HCT116 (cell line): ENCODE measurements at regions not wholly inside any gene's neighbourhood (a gene's known extent, or its start where the extent isn't known, plus 50 kb on each side); places are given as distances from the start of the nearest gene placed in this dataset.
A peak's percentile ranks its signal among the peaks of the same experiment; 100 is the strongest.

ENCODE experiments used
- ATAC-seq: fragments of 200-7000 bp; cut with Tn5 transposase; 2 replicates; pipeline ENCODE4 v1.9.1; 2020; ENCODE audit warnings: mild to moderate bottlenecking, moderate library complexity
- BruUV-seq: library from RNA; stranded (reverse); fragments of 400-500 nt; replicated peaks from 2 replicates; lab custom pipeline; 2021; lab: Mats Ljungman, UMichigan
- CTCF ChIA-PET: fragments of 300-600 bp; sonication (Branson Sonifier 250); formaldehyde crosslinking; loops from one replicate; lab custom pipeline; 2021; ENCODE audit warnings: antibody characterized with exemption; lab: Charles Lee
- POLR2A ChIA-PET: fragments of 300-600, 350-600 bp; sonication (Branson Sonifier 250); formaldehyde crosslinking; loops from one replicate; lab custom pipeline; 2021; ENCODE audit warnings: antibody characterized with exemption; lab: Charles Lee
- RAD21 ChIA-PET, 2 experiments: fragments of 300-600 bp; sonication (Branson Sonifier 250); formaldehyde crosslinking; loops; one replicate each; lab custom pipeline; 2023; ENCODE audit warnings: low total read pairs in 2 of 2; ENCODE audit not compliant: uncharacterized antibody in 2 of 2, unreplicated experiment in 2 of 2, low non-redundant PET in 1 of 2; lab: Charles Lee
- DNase-seq: peaks from one replicate; pipeline ENCODE4 v3.0.0-alpha.2; 2010; ENCODE audit warnings: low read depth, low spot score
- H2AFZ ChIP-seq: fragments of 200-600 bp; shearing (Covaris generic), sonication (generic); 2 replicates; pipeline ENCODE4 v1.6.1; 2017; ENCODE audit warnings: low read depth, mixed run types, mixed read lengths, antibody characterized with exemption, low read length; ENCODE audit not compliant: poor library complexity, severe bottlenecking
- H3K27ac ChIP-seq: 2 replicates; pipeline ENCODE4 v1.5.1; 2012; ENCODE audit warnings: low read depth, low read length
- H3K27me3 ChIP-seq: fragments of 200-600 bp; sonication (generic); 2 replicates; pipeline ENCODE4 v1.6.1; 2016; ENCODE audit warnings: mixed run types, low read length, mixed read lengths; ENCODE audit not compliant: insufficient read depth
- H3K36me3 ChIP-seq, 2 experiments: fragments of 200-500 bp in 1 of 2; fragments of 200-600 bp in 1 of 2; sonication (Bioruptor generic) in 1 of 2; sonication (generic) in 1 of 2; 2 replicates each; pipeline versions ENCODE4 v1.5.1 to v1.6.1; 2014 to 2016; ENCODE audit warnings: low read length in 2 of 2, inconsistent platforms in 1 of 2, mixed read lengths in 1 of 2, mixed run types in 1 of 2; ENCODE audit not compliant: insufficient read depth in 2 of 2, control insufficient read depth in 1 of 2
- H3K4me1 ChIP-seq, 2 experiments: fragments of 200-600 bp in 1 of 2; sonication (generic) in 1 of 2; 2 replicates each; pipeline versions ENCODE4 v1.5.1 to v1.6.1; 2012 to 2017; ENCODE audit warnings: low read length in 2 of 2, inconsistent platforms in 1 of 2, mild to moderate bottlenecking in 1 of 2, mixed read lengths in 1 of 2, mixed run types in 1 of 2, moderate library complexity in 1 of 2; ENCODE audit not compliant: insufficient read depth in 2 of 2, control insufficient read depth in 1 of 2
- H3K4me2 ChIP-seq: fragments of 200-600 bp; sonication (generic); 2 replicates; pipeline ENCODE4 v1.6.1; 2017; ENCODE audit warnings: mixed run types, low read length, mixed read lengths
- H3K4me3 ChIP-seq, 2 experiments: fragments of 200-600 bp in 1 of 2; sonication (generic) in 1 of 2; replicated peaks in 1 of 2; 2 replicates each; pipeline ENCODE4 v1.5.1; 2011 to 2016; ENCODE audit warnings: low read length in 2 of 2, control low read depth in 1 of 2, low read depth in 1 of 2, mild to moderate bottlenecking in 1 of 2, mixed read lengths in 1 of 2, mixed run types in 1 of 2
- H3K79me2 ChIP-seq: fragments of 200-600 bp; sonication (generic); 2 replicates; pipeline ENCODE4 v1.6.1; 2017; ENCODE audit warnings: mild to moderate bottlenecking, mixed run types, low read length, moderate library complexity, mixed read lengths; ENCODE audit not compliant: insufficient read depth
- H3K9ac ChIP-seq: fragments of 200-600 bp; sonication (generic); 2 replicates; pipeline ENCODE4 v1.6.1; 2016; ENCODE audit warnings: low read length, mixed read lengths
- H3K9me2 ChIP-seq: fragments of 200-600 bp; sonication (generic), shearing (Covaris generic); 2 replicates; pipeline ENCODE4 v1.6.1; 2017; ENCODE audit warnings: mixed run types, mild to moderate bottlenecking, moderate library complexity; ENCODE audit not compliant: insufficient read depth
- H3K9me3 ChIP-seq, 2 experiments: fragments of 200-500 bp in 1 of 2; fragments of 200-600 bp in 1 of 2; sonication (Bioruptor generic) in 1 of 2; sonication (generic) in 1 of 2; 2 replicates each; pipeline ENCODE4 v1.6.1; 2014 to 2017; ENCODE audit warnings: low read length in 2 of 2, mixed read lengths in 2 of 2, inconsistent platforms in 1 of 2, low read depth in 1 of 2, mild to moderate bottlenecking in 1 of 2, mixed run types in 1 of 2, moderate library complexity in 1 of 2; ENCODE audit not compliant: control insufficient read depth in 1 of 2, insufficient read depth in 1 of 2
- H4K20me1 ChIP-seq: fragments of 200-600 bp; sonication (generic), shearing (Covaris generic); 2 replicates; pipeline ENCODE4 v1.6.1; 2017; ENCODE audit warnings: mixed run types, mild to moderate bottlenecking, moderate library complexity; ENCODE audit not compliant: insufficient read depth
- CEBPB ChIP-seq: IDR thresholded peaks from 2 replicates; pipeline ENCODE4 v1.6.1; 2012; ENCODE audit warnings: low read depth
- EGR1 ChIP-seq: IDR thresholded peaks from 2 replicates; pipeline ENCODE4 v1.6.1; 2012; ENCODE audit warnings: low read depth
- EZH2 ChIP-seq: fragments of 200-600 bp; sonication (generic); IDR thresholded peaks from 2 replicates; pipeline ENCODE4 v1.6.1; 2017; ENCODE audit warnings: antibody characterized with exemption, mixed run types
- FOSL1 ChIP-seq: IDR thresholded peaks from 2 replicates; pipeline ENCODE4 v1.6.1; 2012; ENCODE audit warnings: low read depth
- POLR2A ChIP-seq: IDR thresholded peaks from 2 replicates; pipeline ENCODE4 v1.7.0; 2011; ENCODE audit warnings: borderline replicate concordance; ENCODE audit not compliant: insufficient read depth, insufficient read length; ENCODE audit errors: extremely low read depth
- POLR2AphosphoS5 ChIP-seq: IDR thresholded peaks from 2 replicates; pipeline ENCODE4 v1.6.1; 2011; ENCODE audit warnings: mild to moderate bottlenecking, low read depth, low read length, moderate library complexity
- RAD21 ChIP-seq: IDR thresholded peaks from 2 replicates; pipeline ENCODE4 v1.6.1; 2012; ENCODE audit warnings: low read depth, mild to moderate bottlenecking
- SP1 ChIP-seq: IDR thresholded peaks from 2 replicates; pipeline ENCODE4 v1.6.1; 2012; ENCODE audit warnings: low read depth
- SRF ChIP-seq: IDR thresholded peaks from 2 replicates; pipeline ENCODE4 v1.6.1; 2012; ENCODE audit warnings: low read depth
- TCF7L2 ChIP-seq: IDR thresholded peaks from 2 replicates; pipeline ENCODE4 v1.7.0; 2011; ENCODE audit warnings: borderline replicate concordance, inconsistent platforms; ENCODE audit not compliant: insufficient read depth, insufficient read length; ENCODE audit errors: extremely low read depth
- YY1 ChIP-seq: IDR thresholded peaks from 2 replicates; pipeline ENCODE4 v1.6.1; 2011; ENCODE audit warnings: low read length, low read depth, moderate library complexity, mild to moderate bottlenecking; ENCODE audit not compliant: insufficient replicate concordance; ENCODE audit errors: extremely low read depth
- ZFX ChIP-seq: fragments of 450-650 bp; IDR thresholded peaks from 2 replicates; pipeline ENCODE4 v1.6.1; 2017
- ZNF274 ChIP-seq: fragments of 200-500 bp; sonication (Bioruptor generic); IDR thresholded peaks from 2 replicates; pipeline ENCODE4 v1.6.1; 2014; ENCODE audit warnings: mild to moderate bottlenecking, low read depth, low read length, inconsistent platforms
- intact Hi-C: fragments of 100-400 bp; cut with micrococcal nuclease; formaldehyde crosslinking; loops from 2 replicates; pipeline ENCODE4 v1.10.0; 2022
- TF ChIP-seq, protein P1 (sequence below): IDR thresholded peaks from 2 replicates; pipeline ENCODE4 v1.6.1; 2012; ENCODE audit warnings: low read depth
- TF ChIP-seq, protein P2 (sequence below): IDR thresholded peaks from 2 replicates; pipeline ENCODE4 v1.6.1; 2011; ENCODE audit warnings: mild to moderate bottlenecking, low read length, moderate library complexity; ENCODE audit not compliant: insufficient replicate concordance; ENCODE audit errors: extremely low read depth
- TF ChIP-seq, protein P3 (sequence below): IDR thresholded peaks from 2 replicates; pipeline ENCODE4 v1.6.1; 2012
- TF ChIP-seq, protein P4 (sequence below): IDR thresholded peaks from 2 replicates; pipeline ENCODE4 v1.6.1; 2012
- TF ChIP-seq, protein P5 (sequence below), 3 experiments: fragments of 200-600 bp in 1 of 3; sonication (generic) in 1 of 3; IDR thresholded peaks in 2 of 3; conservative IDR thresholded peaks in 1 of 3; 2 replicates each; pipeline ENCODE4 v1.5.1; 2012 to 2017; ENCODE audit warnings: low read depth in 2 of 3, low read length in 2 of 3, antibody characterized with exemption in 1 of 3, borderline replicate concordance in 1 of 3, control low read depth in 1 of 3, mild to moderate bottlenecking in 1 of 3, mixed read lengths in 1 of 3, mixed run types in 1 of 3, moderate library complexity in 1 of 3; ENCODE audit not compliant: insufficient read depth in 1 of 3

DNA sequence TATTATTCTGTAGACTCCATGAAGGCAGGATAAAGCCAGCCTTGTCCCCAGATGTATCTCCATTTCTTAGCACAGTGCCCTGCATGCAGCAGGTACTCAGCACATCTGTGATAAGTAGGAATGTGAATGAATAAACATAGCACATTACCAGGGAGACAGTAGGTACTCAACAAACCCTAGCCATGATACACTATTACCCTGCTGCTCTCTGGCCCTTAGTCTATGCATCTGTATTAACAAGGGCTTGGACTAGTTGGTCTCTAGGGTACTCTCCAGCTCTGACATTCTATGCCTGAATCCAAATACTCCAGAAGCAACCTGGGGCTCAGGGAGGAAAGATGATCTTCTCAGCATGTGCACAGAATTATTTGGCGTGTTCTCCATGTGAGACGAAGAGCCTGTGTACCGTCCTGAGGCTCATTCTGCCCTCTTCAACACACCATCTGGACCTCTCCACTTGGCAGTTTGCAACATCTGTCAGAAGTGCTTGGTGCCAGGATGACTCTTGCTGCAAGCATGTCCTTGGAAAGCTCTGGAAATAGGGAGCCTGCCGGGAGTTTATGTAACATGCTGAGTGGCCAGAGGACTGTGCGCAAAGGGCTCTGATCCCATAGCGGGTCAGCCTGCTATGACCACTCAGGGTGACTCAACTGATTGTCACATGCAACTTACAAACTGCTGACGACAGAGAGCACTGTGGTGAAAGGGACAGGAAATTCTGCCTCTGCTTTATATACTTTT lies 228.2 kb upstream of the USP24 start:
- BruUV-seq = no TSS peak
- Histone ChIP-seq H3K9ac (no peak overlapping the region), H3K4me1 (peaks cover 0 to 21% of the 10 kb centered on the region in 2 experiments; a peak in 2 of 4 replicates), H3K79me2 (no peaks in the 10 kb centered on the region), H3K27ac (no peak overlapping the region), H4K20me1 (no peaks in the 10 kb centered on the region), H3K27me3 (no peaks in the 10 kb centered on the region), H2AFZ (peak overlapping the region; percentile 2), H3K4me2 (peak overlapping the region; percentile 23; the same call in 1 of the 2 replicates), H3K4me3 (no peak overlapping the region), H3K9me3 (no peaks in the 10 kb centered on the region), H3K36me3 (no peaks in the 10 kb centered on the region), H3K9me2 (no peaks in the 10 kb centered on the region)
- CTCF ChIA-PET = no interaction called here
- POLR2A ChIA-PET = interaction anchor here (1.1 kb wide), 1 partner anchor 13 kb away, joined by 3 read pairs; no protein-coding TSS in a partner anchor
- RAD21 ChIA-PET = interaction anchor here in 1 of 2 experiments (0.8 kb wide), 1 partner anchor 515 kb away, joined by 3 read pairs; no protein-coding TSS in a partner anchor
- intact Hi-C loops = no loop called here
- DNase-seq (peak; percentile 60), ATAC-seq (peak; percentile 84)
- TF ChIP-seq, protein P1, sequence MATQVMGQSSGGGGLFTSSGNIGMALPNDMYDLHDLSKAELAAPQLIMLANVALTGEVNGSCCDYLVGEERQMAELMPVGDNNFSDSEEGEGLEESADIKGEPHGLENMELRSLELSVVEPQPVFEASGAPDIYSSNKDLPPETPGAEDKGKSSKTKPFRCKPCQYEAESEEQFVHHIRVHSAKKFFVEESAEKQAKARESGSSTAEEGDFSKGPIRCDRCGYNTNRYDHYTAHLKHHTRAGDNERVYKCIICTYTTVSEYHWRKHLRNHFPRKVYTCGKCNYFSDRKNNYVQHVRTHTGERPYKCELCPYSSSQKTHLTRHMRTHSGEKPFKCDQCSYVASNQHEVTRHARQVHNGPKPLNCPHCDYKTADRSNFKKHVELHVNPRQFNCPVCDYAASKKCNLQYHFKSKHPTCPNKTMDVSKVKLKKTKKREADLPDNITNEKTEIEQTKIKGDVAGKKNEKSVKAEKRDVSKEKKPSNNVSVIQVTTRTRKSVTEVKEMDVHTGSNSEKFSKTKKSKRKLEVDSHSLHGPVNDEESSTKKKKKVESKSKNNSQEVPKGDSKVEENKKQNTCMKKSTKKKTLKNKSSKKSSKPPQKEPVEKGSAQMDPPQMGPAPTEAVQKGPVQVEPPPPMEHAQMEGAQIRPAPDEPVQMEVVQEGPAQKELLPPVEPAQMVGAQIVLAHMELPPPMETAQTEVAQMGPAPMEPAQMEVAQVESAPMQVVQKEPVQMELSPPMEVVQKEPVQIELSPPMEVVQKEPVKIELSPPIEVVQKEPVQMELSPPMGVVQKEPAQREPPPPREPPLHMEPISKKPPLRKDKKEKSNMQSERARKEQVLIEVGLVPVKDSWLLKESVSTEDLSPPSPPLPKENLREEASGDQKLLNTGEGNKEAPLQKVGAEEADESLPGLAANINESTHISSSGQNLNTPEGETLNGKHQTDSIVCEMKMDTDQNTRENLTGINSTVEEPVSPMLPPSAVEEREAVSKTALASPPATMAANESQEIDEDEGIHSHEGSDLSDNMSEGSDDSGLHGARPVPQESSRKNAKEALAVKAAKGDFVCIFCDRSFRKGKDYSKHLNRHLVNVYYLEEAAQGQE = no peak
- TF ChIP-seq, protein P2, sequence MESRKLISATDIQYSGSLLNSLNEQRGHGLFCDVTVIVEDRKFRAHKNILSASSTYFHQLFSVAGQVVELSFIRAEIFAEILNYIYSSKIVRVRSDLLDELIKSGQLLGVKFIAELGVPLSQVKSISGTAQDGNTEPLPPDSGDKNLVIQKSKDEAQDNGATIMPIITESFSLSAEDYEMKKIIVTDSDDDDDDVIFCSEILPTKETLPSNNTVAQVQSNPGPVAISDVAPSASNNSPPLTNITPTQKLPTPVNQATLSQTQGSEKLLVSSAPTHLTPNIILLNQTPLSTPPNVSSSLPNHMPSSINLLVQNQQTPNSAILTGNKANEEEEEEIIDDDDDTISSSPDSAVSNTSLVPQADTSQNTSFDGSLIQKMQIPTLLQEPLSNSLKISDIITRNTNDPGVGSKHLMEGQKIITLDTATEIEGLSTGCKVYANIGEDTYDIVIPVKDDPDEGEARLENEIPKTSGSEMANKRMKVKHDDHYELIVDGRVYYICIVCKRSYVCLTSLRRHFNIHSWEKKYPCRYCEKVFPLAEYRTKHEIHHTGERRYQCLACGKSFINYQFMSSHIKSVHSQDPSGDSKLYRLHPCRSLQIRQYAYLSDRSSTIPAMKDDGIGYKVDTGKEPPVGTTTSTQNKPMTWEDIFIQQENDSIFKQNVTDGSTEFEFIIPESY = no peak
- peak; percentile 75 for TF ChIP-seq CEBPB
- TF ChIP-seq POLR2AphosphoS5 = peak; percentile 38; the same call in 1 of the 2 replicates
- TF ChIP-seq ZNF274 = no peak
- TF ChIP-seq POLR2A = no peak
- TF ChIP-seq, protein P3, sequence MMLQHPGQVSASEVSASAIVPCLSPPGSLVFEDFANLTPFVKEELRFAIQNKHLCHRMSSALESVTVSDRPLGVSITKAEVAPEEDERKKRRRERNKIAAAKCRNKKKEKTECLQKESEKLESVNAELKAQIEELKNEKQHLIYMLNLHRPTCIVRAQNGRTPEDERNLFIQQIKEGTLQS = no peak; the same call in 1 of the 2 replicates
- peak; percentile 34; the same call in 1 of the 2 replicates for TF ChIP-seq RAD21
- TF ChIP-seq TCF7L2 = peak; percentile 65
- TF ChIP-seq, protein P4, sequence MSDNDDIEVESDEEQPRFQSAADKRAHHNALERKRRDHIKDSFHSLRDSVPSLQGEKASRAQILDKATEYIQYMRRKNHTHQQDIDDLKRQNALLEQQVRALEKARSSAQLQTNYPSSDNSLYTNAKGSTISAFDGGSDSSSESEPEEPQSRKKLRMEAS = peak; percentile 84
- no peak for TF ChIP-seq SRF
- TF ChIP-seq YY1 = no peak
- no peak for TF ChIP-seq EGR1
- no peak for TF ChIP-seq EZH2
- TF ChIP-seq FOSL1 = peak; percentile 75
- peak; percentile 45 for TF ChIP-seq SP1
- TF ChIP-seq, protein P5, sequence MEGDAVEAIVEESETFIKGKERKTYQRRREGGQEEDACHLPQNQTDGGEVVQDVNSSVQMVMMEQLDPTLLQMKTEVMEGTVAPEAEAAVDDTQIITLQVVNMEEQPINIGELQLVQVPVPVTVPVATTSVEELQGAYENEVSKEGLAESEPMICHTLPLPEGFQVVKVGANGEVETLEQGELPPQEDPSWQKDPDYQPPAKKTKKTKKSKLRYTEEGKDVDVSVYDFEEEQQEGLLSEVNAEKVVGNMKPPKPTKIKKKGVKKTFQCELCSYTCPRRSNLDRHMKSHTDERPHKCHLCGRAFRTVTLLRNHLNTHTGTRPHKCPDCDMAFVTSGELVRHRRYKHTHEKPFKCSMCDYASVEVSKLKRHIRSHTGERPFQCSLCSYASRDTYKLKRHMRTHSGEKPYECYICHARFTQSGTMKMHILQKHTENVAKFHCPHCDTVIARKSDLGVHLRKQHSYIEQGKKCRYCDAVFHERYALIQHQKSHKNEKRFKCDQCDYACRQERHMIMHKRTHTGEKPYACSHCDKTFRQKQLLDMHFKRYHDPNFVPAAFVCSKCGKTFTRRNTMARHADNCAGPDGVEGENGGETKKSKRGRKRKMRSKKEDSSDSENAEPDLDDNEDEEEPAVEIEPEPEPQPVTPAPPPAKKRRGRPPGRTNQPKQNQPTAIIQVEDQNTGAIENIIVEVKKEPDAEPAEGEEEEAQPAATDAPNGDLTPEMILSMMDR (IDR thresholded peaks at IDR 0.05 in 2 of 3, conservative IDR thresholded peaks at IDR 0.05 in 1 of 3; ENCODE audit: borderline replicate concordance in 1 of 3, insufficient read depth in 1 of 3, low read depth in 2 of 3, low read length in 2 of 3) = no peak
- no peak for TF ChIP-seq ZFX
